ENCODE measurements at regions not wholly inside any gene's neighbourhood (a gene's known extent, or its start where the extent isn't known, plus 50 kb on each side); places are given as distances from the start of the nearest gene placed in this dataset.
A peak's percentile ranks its signal among the peaks of the same experiment; 100 is the strongest.
"Not testable (repeated sequence)": the region's sequence is repeated elsewhere in the genome, so short reads cannot be mapped to it uniquely, and the experiment has no call there.

GRCh38 chr6:141443032-141443431, 689.7 kb upstream of the GJE1 start:
- no peak for DNase-seq

- DNase-seq, result no peak
These were observed 693.2 kb upstream of the GJE1 start for GRCh38 chr6:141439513-141439912.

DNA sequence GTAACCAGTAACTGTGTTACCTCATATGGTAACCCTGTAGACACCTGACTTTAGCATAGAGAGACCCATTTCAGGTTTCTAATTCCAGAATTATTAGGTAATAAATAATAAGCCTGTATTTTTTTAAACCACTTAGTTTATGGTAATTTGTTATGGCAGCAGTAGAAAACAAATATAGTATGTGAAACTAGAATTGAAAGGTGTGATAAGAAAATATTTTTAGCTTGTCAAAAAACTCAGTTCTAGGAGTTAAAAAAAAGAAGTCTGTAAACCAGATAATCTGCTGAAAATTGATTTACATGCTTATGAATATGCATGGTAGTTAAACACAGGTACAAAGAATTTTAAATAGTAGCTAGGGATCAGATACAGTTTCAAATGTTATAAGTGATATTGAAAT, 695.0 kb upstream of the GJE1 start:
- DNase-seq, result no peak

DNA sequence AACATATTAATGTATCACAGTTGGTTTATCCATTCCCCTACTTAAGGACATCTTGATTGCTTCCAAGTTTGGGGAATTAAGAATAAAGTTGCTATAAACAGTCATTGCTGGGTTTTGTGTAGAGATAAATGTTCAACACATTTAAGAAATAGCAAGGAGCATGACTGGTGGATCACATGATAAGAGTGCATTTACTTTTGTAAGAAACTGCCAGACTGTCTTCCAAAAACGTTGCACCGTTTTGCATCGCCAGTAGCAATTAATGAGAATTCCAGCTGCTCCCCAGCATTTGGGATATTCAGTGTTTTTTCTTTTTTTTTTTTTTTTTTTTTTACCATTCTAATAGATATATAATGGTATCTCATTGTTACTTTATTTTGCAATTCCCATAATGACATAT, 695.7 kb upstream of the GJE1 start:
- DNase-seq, result no peak

- DNase-seq, result peak; percentile 66
These were observed 706.2 kb upstream of the GJE1 start for GRCh38 chr6:141426400-141426980.

GRCh38 chr6:141421378-141421777, 711.3 kb upstream of the GJE1 start:
- peak; percentile 73 for DNase-seq

DNA sequence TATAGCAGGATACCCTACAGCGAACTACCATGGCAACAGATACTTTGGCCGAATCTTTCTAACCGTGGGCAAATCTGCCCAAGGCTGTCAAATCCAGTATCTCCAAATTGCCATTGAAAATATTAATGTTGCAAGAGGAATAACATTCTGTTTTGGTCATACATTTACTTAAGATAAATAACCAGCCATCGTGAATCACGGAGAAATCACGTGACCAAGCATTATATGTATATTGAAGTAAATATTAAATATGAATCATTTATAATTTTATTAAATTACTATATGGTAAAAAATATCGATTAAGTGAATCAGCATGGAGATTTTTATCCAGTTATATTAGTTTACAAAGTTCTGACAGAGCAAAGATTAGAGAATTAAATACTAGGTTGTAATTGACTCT, 714.6 kb upstream of the GJE1 start:
- DNase-seq, result no peak

GRCh38 chr6:141415896-141416295, 716.8 kb upstream of the GJE1 start:
- no peak for DNase-seq

DNA sequence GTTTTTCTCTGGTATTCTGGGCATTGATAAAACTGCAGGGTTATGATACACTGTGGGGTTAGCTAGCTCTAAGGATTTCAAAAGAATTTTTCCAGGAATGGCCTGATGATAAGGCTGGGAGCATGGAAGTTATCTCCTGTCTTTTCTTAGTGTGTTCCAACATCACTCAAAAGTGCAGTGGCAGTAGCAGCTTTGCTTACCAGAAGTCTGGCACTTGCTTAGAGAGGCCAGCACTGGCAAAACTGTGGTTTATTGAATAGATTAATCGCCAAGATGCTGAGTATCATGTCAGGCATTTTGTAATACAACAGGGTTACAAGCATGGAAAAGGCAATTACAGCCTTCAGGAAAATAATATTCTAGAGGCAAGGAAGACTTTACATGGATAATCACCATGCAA, 719.5 kb upstream of the GJE1 start:
- DNase-seq, result no peak

- DNase-seq, result no peak
These were observed 726.0 kb upstream of the GJE1 start for GRCh38 chr6:141406761-141407160.

- peak; percentile 3 for DNase-seq
These were observed 728.9 kb upstream of the GJE1 start for GRCh38 chr6:141403827-141404226.

DNA sequence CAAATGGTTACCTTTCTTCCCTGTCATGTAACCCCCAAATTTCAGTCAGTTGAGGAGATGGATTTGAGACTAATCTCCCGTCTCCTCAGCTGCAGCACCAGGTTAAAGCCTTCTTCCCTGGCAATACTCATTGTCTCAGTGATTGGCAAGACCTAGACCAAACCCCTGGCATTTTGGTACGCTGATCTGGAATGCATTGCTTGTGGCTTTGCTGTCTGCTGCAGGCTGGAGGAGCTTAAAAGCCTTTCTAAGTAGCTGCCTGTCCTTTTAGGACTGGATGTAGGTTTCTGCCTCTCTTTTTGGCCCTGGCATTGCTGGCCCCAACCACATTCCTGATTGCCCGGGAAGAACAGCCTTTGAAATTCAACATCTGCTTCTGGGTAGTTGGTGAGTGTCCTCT, 729.6 kb upstream of the GJE1 start:
- no peak for DNase-seq

GRCh38 chr6:141402489-141402888, 730.2 kb upstream of the GJE1 start:
- DNase-seq, result no peak

GRCh38 chr6:141401851-141402250, 730.9 kb upstream of the GJE1 start:
- DNase-seq, result no peak

DNA sequence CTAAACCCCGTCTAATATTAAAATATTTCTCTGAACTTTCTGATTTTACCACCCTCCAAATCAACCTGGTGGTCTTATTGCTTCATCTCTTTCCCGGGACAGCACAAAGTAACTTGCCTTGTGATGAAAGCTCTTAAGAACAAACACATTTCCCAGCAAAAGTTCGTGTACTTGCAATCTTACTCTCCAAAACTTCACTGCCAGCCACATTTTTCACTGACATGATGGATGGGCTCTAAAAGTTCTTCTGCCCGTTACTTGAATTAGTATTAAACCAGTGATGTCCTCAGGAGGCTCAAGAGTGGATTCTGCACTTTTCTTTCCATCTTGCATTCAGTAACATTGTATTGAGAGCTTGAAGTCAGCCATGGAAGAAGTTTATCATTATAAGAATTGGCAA, 731.6 kb upstream of the GJE1 start:
- peak; percentile 21 for DNase-seq

DNA sequence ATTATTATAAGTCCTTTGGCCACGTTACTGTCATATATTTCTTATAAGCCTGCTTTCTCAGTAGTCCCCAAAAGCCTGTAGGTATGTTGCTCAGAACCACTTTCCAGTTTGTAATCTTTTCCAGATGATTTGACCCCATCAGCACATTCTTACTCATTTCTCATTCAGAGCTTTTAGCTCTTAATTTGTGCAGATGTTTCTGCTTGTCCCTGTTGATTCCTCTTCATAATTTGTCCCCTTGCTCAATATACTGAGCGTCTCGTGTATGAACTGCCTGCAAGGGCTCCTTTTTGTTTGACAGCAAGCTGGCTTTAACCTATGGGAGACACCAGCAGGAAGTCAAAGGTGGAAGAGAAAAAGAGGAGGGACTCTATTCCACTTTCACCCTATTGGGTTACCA, 733.8 kb upstream of the GJE1 start:
- DNase-seq, result peak; percentile 29

GRCh38 chr6:141395443-141396008, 737.2 kb upstream of the GJE1 start:
- no peak for DNase-seq

DNA sequence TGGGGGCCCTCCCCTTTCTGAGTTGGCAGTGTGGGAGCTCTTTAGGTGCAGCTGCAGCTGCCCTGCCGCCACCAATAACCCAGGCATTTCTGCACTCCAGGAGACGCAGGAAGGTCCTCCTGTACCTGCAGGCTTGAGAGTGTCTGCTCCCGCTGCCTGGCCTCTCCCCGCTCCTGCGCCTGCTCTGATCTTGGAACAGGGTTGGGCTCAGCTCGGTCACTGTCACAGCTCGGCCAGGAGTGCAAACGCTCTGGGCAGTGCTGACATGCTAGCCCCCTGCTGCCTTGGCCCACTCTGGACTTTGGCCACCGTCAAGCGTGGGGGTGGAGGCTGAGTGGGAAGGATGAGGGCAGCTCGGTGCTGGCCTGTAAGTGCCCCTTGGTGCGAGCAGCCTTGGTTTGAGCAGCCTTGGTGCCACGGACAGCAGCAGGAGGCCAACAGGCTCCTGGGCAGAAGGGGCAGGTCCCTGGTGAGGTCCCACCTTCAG, 738.1 kb upstream of the GJE1 start:
- DNase-seq, result no peak

DNA sequence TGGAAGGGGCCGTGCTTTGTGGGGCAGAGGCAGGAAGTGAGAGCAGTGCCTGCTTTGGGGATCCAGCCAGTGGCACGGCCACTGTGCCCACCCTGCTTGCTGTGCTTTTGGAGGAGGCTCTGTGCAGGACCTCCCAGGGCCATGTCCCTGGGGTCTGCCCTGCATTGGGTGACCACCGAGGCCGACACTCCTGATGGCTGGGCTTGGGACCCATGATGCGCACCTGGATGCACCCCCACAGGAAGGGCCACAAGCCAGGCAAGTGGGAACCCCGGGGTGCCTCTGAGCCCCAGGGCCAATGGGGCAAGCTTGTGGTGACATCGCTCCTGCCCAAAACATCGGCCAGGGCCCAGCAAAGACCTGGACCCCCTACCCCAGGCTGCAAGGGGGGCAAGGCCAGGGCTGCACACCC, 738.6 kb upstream of the GJE1 start:
- no peak for DNase-seq

DNA sequence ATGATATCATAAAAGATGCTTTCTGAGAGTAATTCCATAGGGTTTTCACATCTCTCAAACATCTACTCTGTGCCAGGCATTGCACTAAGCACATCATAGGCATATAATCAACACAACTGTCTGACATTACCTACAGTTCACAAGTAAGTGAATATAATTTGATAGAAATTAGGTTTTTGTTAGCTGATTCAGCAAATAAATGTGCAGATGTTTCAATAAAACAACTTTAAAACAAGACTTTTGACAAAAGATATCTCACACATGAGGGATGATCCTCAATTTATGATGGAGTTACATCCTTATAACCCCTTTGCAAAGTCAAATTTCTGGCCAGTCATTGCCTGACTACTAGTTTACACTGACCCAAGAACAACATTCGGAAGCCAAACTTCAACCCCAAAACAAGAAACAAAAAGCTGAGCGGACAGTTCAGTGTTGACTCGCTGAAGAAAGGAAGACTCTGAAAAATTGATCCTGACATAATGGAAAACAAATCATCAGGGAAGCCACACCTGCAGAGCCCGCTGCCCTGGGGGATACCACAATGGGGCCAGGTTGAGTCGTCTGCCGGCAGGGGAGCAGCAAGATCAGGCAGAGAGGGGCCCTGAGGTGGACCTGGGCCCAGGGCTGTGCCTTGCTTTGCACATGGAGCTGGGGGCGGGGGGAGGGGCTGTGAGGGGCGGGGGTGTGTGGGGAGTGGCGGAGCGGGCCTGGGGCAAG, 739.2 kb upstream of the GJE1 start:
- DNase-seq, result no peak

GRCh38 chr6:141391135-141391534, 741.6 kb upstream of the GJE1 start:
- not testable (repeated sequence) for DNase-seq

DNA sequence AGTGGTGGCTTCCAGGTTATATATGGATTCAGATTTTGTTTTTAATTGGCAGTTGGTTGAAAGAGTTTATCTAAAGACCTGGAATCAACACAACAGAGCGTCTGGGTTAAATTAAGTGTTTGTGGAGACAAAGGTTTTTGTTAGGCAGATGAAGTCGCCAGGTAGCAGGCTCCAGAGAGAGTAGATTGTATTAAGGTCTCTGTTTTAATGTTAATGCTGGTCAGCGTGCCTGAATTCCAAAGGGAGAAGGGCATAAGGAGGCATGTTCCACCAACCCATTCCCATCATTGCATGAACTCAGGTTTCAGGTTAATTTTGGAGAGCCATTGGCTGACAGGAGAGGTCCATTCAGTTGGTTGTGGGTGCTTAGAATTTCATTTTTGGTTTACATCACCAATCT, 744.1 kb upstream of the GJE1 start:
- no peak for DNase-seq

- no peak for DNase-seq
These were observed 762.3 kb upstream of the GJE1 start for GRCh38 chr6:141370438-141370837.

GRCh38 chr6:141366796-141367195, 765.9 kb upstream of the GJE1 start:
- DNase-seq, result not testable (repeated sequence)

- no peak for DNase-seq
These were observed 768.0 kb upstream of the GJE1 start for GRCh38 chr6:141364694-141365093.

All from fibroblast of skin of right quadriceps (primary cell).